H1 (cell line): ENCODE measurements at regions not wholly inside any gene's neighbourhood (a gene's known extent, or its start where the extent isn't known, plus 50 kb on each side); places are given as distances from the start of the nearest gene placed in this dataset.

Experiments
- CTCF ChIA-PET: fragments of 300-600 bp; sonication (Branson Sonifier 250); formaldehyde crosslinking; loops from one replicate; lab custom pipeline; 2021; ENCODE audit not compliant: partially characterized antibody; lab: Charles Lee
- POLR2A ChIA-PET: fragments of 300-600 bp; sonication (Branson Sonifier 250); formaldehyde crosslinking; loops from one replicate; lab custom pipeline; 2021; ENCODE audit warnings: inconsistent platforms; ENCODE audit not compliant: partially characterized antibody; lab: Charles Lee
- DNase-seq, 2 experiments: peaks; one replicate each; pipeline versions ENCODE4 v3.0.0 to v3.0.0-alpha.2; 2010 to 2022; ENCODE audit warnings: low spot score in 2 of 2, low read depth in 1 of 2, mixed read lengths in 1 of 2
- FAIRE-seq: peaks from 2 replicates; lab custom pipeline; 2011; peaks lifted over from hg19 to GRCh38; lab: Jason Lieb, UNC
- H2AFZ ChIP-seq: 2 replicates; pipeline ENCODE4 v1.8.1; 2012; ENCODE audit warnings: low read length, inconsistent platforms
- H2AK5ac ChIP-seq: 2 replicates; pipeline ENCODE4 v1.6.1; 2013; ENCODE audit warnings: low read depth, low read length
- H2BK120ac ChIP-seq: replicated peaks from 2 replicates; pipeline ENCODE3; 2013; ENCODE audit warnings: low read depth, low read length, inconsistent platforms
- H2BK12ac ChIP-seq: 2 replicates; pipeline ENCODE4 v1.6.1; 2013; ENCODE audit warnings: low read depth, low read length
- H2BK15ac ChIP-seq: 2 replicates; pipeline ENCODE4 v1.6.1; 2013; ENCODE audit warnings: low read length
- H2BK20ac ChIP-seq: 2 replicates; pipeline ENCODE4 v1.6.1; 2013; ENCODE audit warnings: low read length
- H2BK5ac ChIP-seq: 2 replicates; pipeline ENCODE4 v1.6.1; 2013; ENCODE audit warnings: low read depth, low read length
- H3K14ac ChIP-seq: 2 replicates; pipeline ENCODE4 v1.6.1; 2013; ENCODE audit warnings: inconsistent platforms; ENCODE audit not compliant: insufficient read length
- H3K18ac ChIP-seq: 2 replicates; pipeline ENCODE4 v1.6.1; 2013; ENCODE audit warnings: low read length; ENCODE audit errors: extremely low read depth
- H3K23ac ChIP-seq: 2 replicates; pipeline ENCODE4 v1.6.1; 2013; ENCODE audit warnings: inconsistent platforms; ENCODE audit not compliant: insufficient read length
- H3K23me2 ChIP-seq: 2 replicates; pipeline ENCODE4 v1.6.1; 2013; ENCODE audit warnings: low read depth, low read length
- H3K27ac ChIP-seq: 2 replicates; pipeline ENCODE4 v1.6.1; 2011; ENCODE audit warnings: low read depth, low read length, inconsistent platforms
- H3K27me3 ChIP-seq, 4 experiments: replicated peaks in 1 of 4; 1 replicate in 1 of 4; 2 replicates in 3 of 4; pipeline versions ENCODE4 v1.6.1 to v1.8.1; 2011 to 2013; ENCODE audit warnings: low read length in 3 of 4, mild to moderate bottlenecking in 3 of 4, inconsistent platforms in 2 of 4, mixed read lengths in 2 of 4, moderate library complexity in 1 of 4; ENCODE audit not compliant: control insufficient read depth in 3 of 4, insufficient read depth in 3 of 4; ENCODE audit errors: extremely low read depth in 1 of 4
- H3K36me3 ChIP-seq, 4 experiments: 2 replicates each; pipeline versions ENCODE4 v1.6.1 to v1.8.1; 2011 to 2013; ENCODE audit warnings: mild to moderate bottlenecking in 4 of 4, low read length in 3 of 4, moderate library complexity in 2 of 4, control low read depth in 1 of 4, inconsistent platforms in 1 of 4; ENCODE audit not compliant: insufficient read depth in 4 of 4, control insufficient read depth in 2 of 4
- H3K4ac ChIP-seq: replicated peaks from 2 replicates; pipeline ENCODE3; 2013; ENCODE audit warnings: low read length, low read depth, mixed read lengths, inconsistent platforms; ENCODE audit not compliant: insufficient read length
- H3K4me1 ChIP-seq, 4 experiments: replicated peaks in 1 of 4; 1 replicate in 1 of 4; 2 replicates in 3 of 4; pipeline versions ENCODE4 v1.6.1 to v1.8.1; 2011 to 2013; ENCODE audit warnings: low read length in 3 of 4, inconsistent platforms in 2 of 4, mixed read lengths in 1 of 4; ENCODE audit not compliant: insufficient read depth in 4 of 4, control insufficient read depth in 3 of 4
- H3K4me2 ChIP-seq, 2 experiments: 2 replicates each; pipeline versions ENCODE4 v1.6.1 to v1.8.1; 2011 to 2013; ENCODE audit warnings: low read depth in 2 of 2, low read length in 2 of 2, control low read depth in 1 of 2, inconsistent platforms in 1 of 2, mild to moderate bottlenecking in 1 of 2; ENCODE audit not compliant: insufficient read depth in 1 of 2
- H3K4me3 ChIP-seq, 4 experiments: fragments of 200-600, 300-600 bp in 1 of 4; sonication (generic), shearing (Covaris generic), sonication (Bioruptor Twin) in 1 of 4; 2 replicates each; pipeline versions ENCODE4 v1.5.1 to v1.8.1; 2011 to 2016; ENCODE audit warnings: low read length in 4 of 4, low read depth in 3 of 4, control low read depth in 2 of 4, inconsistent platforms in 2 of 4, mild to moderate bottlenecking in 2 of 4, mixed read lengths in 1 of 4, moderate library complexity in 1 of 4; ENCODE audit not compliant: insufficient read depth in 2 of 4; ENCODE audit errors: extremely low read depth in 1 of 4
- H3K56ac ChIP-seq: replicated peaks from 2 replicates; pipeline ENCODE3; 2013; ENCODE audit warnings: low read depth, mild to moderate bottlenecking, mixed read lengths, low read length, inconsistent platforms; ENCODE audit not compliant: insufficient read length
- H3K79me1 ChIP-seq: 2 replicates; pipeline ENCODE4 v1.6.1; 2013; ENCODE audit warnings: low read depth, low read length, control low read depth
- H3K79me2 ChIP-seq, 2 experiments: 2 replicates each; pipeline versions ENCODE4 v1.6.1 to v1.8.1; 2012 to 2013; ENCODE audit warnings: low read length in 2 of 2, mild to moderate bottlenecking in 2 of 2, inconsistent platforms in 1 of 2; ENCODE audit not compliant: insufficient read depth in 2 of 2, control insufficient read depth in 1 of 2
- H3K9ac ChIP-seq, 4 experiments: replicated peaks in 1 of 4; 1 replicate in 1 of 4; 2 replicates in 3 of 4; pipeline versions ENCODE4 v1.6.1 to v1.8.1; 2011 to 2013; ENCODE audit warnings: low read depth in 3 of 4, low read length in 3 of 4, control low read depth in 2 of 4, mild to moderate bottlenecking in 2 of 4, moderate library complexity in 2 of 4, inconsistent platforms in 1 of 4; ENCODE audit errors: extremely low read depth in 1 of 4
- H3K9me3 ChIP-seq, 2 experiments: 2 replicates each; pipeline versions ENCODE4 v1.6.1 to v1.8.1; 2012 to 2013; ENCODE audit warnings: mild to moderate bottlenecking in 2 of 2, moderate library complexity in 2 of 2, control low read depth in 1 of 2, inconsistent platforms in 1 of 2, low read depth in 1 of 2, low read length in 1 of 2, mixed read lengths in 1 of 2; ENCODE audit not compliant: insufficient read depth in 2 of 2
- H4K20me1 ChIP-seq, 2 experiments: replicated peaks in 1 of 2; 2 replicates each; pipeline versions ENCODE3 to v1.8.1; 2011 to 2013; ENCODE audit warnings: inconsistent platforms in 2 of 2, low read length in 2 of 2, mild to moderate bottlenecking in 1 of 2; ENCODE audit not compliant: insufficient read depth in 2 of 2, control insufficient read depth in 1 of 2
- H4K5ac ChIP-seq: 2 replicates; pipeline ENCODE4 v1.6.1; 2013; ENCODE audit warnings: low read length, low read depth, mixed read lengths, inconsistent platforms; ENCODE audit not compliant: insufficient read length
- H4K8ac ChIP-seq: 2 replicates; pipeline ENCODE4 v1.8.0; 2013; ENCODE audit warnings: mild to moderate bottlenecking, moderate library complexity, low read length, inconsistent platforms; ENCODE audit not compliant: insufficient read depth; ENCODE audit errors: extremely low read depth
- H4K91ac ChIP-seq: replicated peaks from 2 replicates; pipeline ENCODE3; 2013; ENCODE audit warnings: low read length, mixed read lengths, inconsistent platforms; ENCODE audit not compliant: insufficient read length
- BRCA1 ChIP-seq: IDR thresholded peaks from 2 replicates; pipeline ENCODE4 v1.6.1; 2012; ENCODE audit warnings: low read depth, low read length, improper control_type of control experiment
- CEBPB ChIP-seq: IDR thresholded peaks from 2 replicates; pipeline ENCODE4 v1.6.1; 2012; ENCODE audit warnings: low read depth, low read length
- EP300 ChIP-seq, 2 experiments: IDR thresholded peaks; 1 replicate in 1 of 2; 2 replicates in 1 of 2; pipeline ENCODE4 v1.6.1; 2011 to 2012; ENCODE audit warnings: low read depth in 2 of 2, low read length in 2 of 2, mild to moderate bottlenecking in 2 of 2, borderline replicate concordance in 1 of 2, inconsistent platforms in 1 of 2, moderate library complexity in 1 of 2
- PHF8 ChIP-seq: fragments of 200-600 bp; sonication (generic); conservative IDR thresholded peaks from 2 replicates; pipeline ENCODE4 v1.7.1; 2012; ENCODE audit warnings: low read depth, mild to moderate bottlenecking, inconsistent platforms, low read length, moderate library complexity
- POU5F1 ChIP-seq: IDR thresholded peaks from 2 replicates; pipeline ENCODE4 v1.6.1; 2011; ENCODE audit warnings: low read depth, mild to moderate bottlenecking, low read length, moderate library complexity
- RNF2 ChIP-seq: fragments of 200-900, 300-1000 bp; sonication (generic); IDR thresholded peaks from 2 replicates; pipeline ENCODE4 v1.7.1; 2016; ENCODE audit warnings: borderline replicate concordance, low read depth, mild to moderate bottlenecking, antibody characterized with exemption, low read length; ENCODE audit not compliant: poor library complexity, severe bottlenecking; ENCODE audit errors: missing control alignments
- SP4 ChIP-seq: IDR thresholded peaks from 2 replicates; pipeline ENCODE4 v1.6.1; 2012; ENCODE audit warnings: low read length, inconsistent platforms
- TBP ChIP-seq: IDR thresholded peaks from 2 replicates; pipeline ENCODE4 v1.6.1; 2011; ENCODE audit warnings: low read depth, low read length, improper control_type of control experiment
- YY1 ChIP-seq: IDR thresholded peaks from 2 replicates; pipeline ENCODE4 v1.6.1; 2011; ENCODE audit warnings: low read depth, mild to moderate bottlenecking, low read length
- TF ChIP-seq, protein P1 (sequence below), 3 experiments: IDR thresholded peaks; 1 replicate in 2 of 3; 2 replicates in 1 of 3; pipeline versions ENCODE4 v1.5.1 to v1.6.1; 2011; ENCODE audit warnings: low read length in 3 of 3, mild to moderate bottlenecking in 3 of 3, inconsistent platforms in 2 of 3, low read depth in 1 of 3, moderate library complexity in 1 of 3; ENCODE audit not compliant: insufficient read depth in 1 of 3; ENCODE audit errors: control extremely low read depth in 1 of 3

DNA sequence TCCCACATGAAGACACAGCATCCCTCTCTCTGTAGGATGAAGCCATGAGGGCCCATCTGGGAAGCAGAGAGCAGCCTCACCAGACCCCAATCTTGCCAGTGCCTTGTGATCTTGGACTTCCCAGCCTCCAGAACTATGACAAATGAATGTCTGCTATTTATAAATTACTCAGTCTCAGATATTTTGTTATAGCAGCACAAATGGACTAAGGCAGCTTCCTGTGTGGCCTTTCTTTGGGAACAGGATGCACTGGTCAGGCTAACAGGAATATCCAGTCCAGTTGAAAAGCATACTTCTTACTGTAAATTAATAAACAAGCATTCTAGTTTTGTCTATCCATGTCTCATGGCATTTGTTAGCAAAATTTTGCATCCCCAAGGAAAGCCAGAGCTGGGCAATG lies 134.1 kb upstream of the ETV3 start:
- Histone ChIP-seq H3K56ac (no peak overlapping the region), H3K79me2 (no peaks in the 10 kb centered on the region), H3K4ac (no peak overlapping the region), H3K4me3 (no peak overlapping the region), H4K91ac (no peak overlapping the region), H3K14ac (no peak overlapping the region), H4K5ac (no peak overlapping the region), H3K4me1 (peaks cover 0 to 13% (median 5%) of the 10 kb centered on the region in 4 experiments; a peak in 6 of 7 replicates), H2BK120ac (no peak overlapping the region), H3K4me2 (no peak overlapping the region), H3K79me1 (no peaks in the 10 kb centered on the region), H3K27me3 (peaks cover 5 to 10% (median 9%) of the 10 kb centered on the region in 4 experiments; a peak in 4 of 7 replicates), H2AFZ (no peak overlapping the region), H3K27ac (no peak overlapping the region), H3K9ac (no peak overlapping the region), H4K20me1 (no peaks in the 10 kb centered on the region), H3K18ac (no peak overlapping the region; the same call in 1 of the 2 replicates), H3K23me2 (peaks cover 16% of the 10 kb centered on the region; the same call in 1 of the 2 replicates), H3K9me3 (no peaks in the 10 kb centered on the region), H2BK20ac (no peak overlapping the region), H2AK5ac (no peak overlapping the region), H2BK15ac (no peak overlapping the region), H3K36me3 (no peaks in the 10 kb centered on the region), H4K8ac (no peak overlapping the region), H2BK12ac (no peak overlapping the region), H2BK5ac (no peak overlapping the region), H3K23ac (no peak overlapping the region)
- ChIA-PET CTCF (interaction anchor here (0.7 to 2.2 kb wide), 2 partner anchors 76 to 119 kb away, joined by 3 to 6 read pairs; no protein-coding TSS in a partner anchor), POLR2A (no interaction called here)
- FAIRE-seq (no peak), DNase-seq (no peak)
- TF ChIP-seq, protein P1, sequence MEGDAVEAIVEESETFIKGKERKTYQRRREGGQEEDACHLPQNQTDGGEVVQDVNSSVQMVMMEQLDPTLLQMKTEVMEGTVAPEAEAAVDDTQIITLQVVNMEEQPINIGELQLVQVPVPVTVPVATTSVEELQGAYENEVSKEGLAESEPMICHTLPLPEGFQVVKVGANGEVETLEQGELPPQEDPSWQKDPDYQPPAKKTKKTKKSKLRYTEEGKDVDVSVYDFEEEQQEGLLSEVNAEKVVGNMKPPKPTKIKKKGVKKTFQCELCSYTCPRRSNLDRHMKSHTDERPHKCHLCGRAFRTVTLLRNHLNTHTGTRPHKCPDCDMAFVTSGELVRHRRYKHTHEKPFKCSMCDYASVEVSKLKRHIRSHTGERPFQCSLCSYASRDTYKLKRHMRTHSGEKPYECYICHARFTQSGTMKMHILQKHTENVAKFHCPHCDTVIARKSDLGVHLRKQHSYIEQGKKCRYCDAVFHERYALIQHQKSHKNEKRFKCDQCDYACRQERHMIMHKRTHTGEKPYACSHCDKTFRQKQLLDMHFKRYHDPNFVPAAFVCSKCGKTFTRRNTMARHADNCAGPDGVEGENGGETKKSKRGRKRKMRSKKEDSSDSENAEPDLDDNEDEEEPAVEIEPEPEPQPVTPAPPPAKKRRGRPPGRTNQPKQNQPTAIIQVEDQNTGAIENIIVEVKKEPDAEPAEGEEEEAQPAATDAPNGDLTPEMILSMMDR (IDR thresholded peaks at IDR 0.05; ENCODE audit: control extremely low read depth in 1 of 3, insufficient read depth in 1 of 3, low read depth in 1 of 3, low read length in 3 of 3) = no peak
- TF ChIP-seq RNF2 (no peak), POU5F1 (no peak), SP4 (no peak), TBP (no peak), YY1 (no peak), PHF8 (no peak), BRCA1 (no peak), CEBPB (no peak), EP300 (IDR thresholded peaks at IDR 0.05; ENCODE audit: borderline replicate concordance in 1 of 2, low read depth in 2 of 2, low read length in 2 of 2) (no peak)
